GM10266 (cell line): ENCODE measurements at regions not wholly inside any gene's neighbourhood (a gene's known extent, or its start where the extent isn't known, plus 50 kb on each side); places are given as distances from the start of the nearest gene placed in this dataset.

Experiments used
- DNase-seq: peaks from one replicate; pipeline ENCODE4 v3.0.0; 2012; ENCODE audit errors: extremely low spot score
- CTCF ChIP-seq: IDR thresholded peaks from 2 replicates; pipeline ENCODE4 v1.5.1; 2012; ENCODE audit warnings: mild to moderate bottlenecking, low read depth; ENCODE audit not compliant: control insufficient read depth, insufficient read depth; ENCODE audit errors: missing control alignments

GRCh38 chr1:172826096-172826741, 167.3 kb downstream of the FASLG start:
- peak; percentile 10 for DNase-seq
- peak; percentile 66 for TF ChIP-seq CTCF

GRCh38 chr1:172827301-172827700, 168.4 kb downstream of the FASLG start:
- DNase-seq = no peak
- TF ChIP-seq CTCF = no peak

- DNase-seq = no peak
Observed at GRCh38 chr1:172827841-172828240, 168.9 kb downstream of the FASLG start.

GRCh38 chr1:172832006-172832725, 173.3 kb downstream of the FASLG start:
- no peak for DNase-seq

More at GRCh38 chr1:172827841-172828240, 168.9 kb downstream of the FASLG start:
- TF ChIP-seq CTCF = no peak

GRCh38 chr1:172833954-172834353, 175.1 kb downstream of the FASLG start:
- no peak for TF ChIP-seq CTCF

More at GRCh38 chr1:172832006-172832725, 173.3 kb downstream of the FASLG start:
- no peak for TF ChIP-seq CTCF

GRCh38 chr1:172834609-172835008, 175.7 kb downstream of the FASLG start:
- no peak for TF ChIP-seq CTCF
- DNase-seq = no peak

More at GRCh38 chr1:172833954-172834353, 175.1 kb downstream of the FASLG start:
- no peak for DNase-seq

GRCh38 chr1:172835834-172836233, 176.9 kb downstream of the FASLG start:
- DNase-seq = no peak
- no peak for TF ChIP-seq CTCF
